Hypothalamus (tissue), 51 donors: ENCODE measurements at regions not wholly inside any gene's neighbourhood (a gene's known extent, or its start where the extent isn't known, plus 50 kb on each side); places are given as distances from the start of the nearest gene placed in this dataset.
"Not testable (repeated sequence)": the region's sequence is repeated elsewhere in the genome, so short reads cannot be mapped to it uniquely, and the experiment has no call there.

Experiments
- DNase-seq, 51 donors: peaks; one replicate each; lab custom pipeline; 2025; lab: John Stamatoyannopoulos, UW

DNA sequence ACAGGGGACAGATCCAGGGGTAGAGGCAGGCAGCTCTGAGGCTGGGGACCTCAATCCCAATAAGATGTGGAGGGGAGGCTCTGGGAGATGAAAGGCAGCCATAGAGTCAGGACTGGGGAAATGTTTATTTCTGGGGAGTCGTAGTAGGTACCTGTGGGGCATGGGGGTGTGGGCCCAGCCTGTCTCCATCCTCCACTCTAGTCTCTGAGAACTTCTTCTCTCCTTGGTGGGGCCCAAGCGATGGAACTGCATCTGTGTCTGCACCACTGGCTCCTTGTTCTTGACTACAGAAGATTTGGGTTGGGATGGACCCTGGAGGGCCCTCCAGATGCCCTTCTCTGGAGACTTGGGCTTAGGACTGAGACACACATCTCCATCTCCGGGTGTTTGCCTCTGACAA lies 953.9 kb upstream of the ZNF722 start:
- no peak for DNase-seq

DNA sequence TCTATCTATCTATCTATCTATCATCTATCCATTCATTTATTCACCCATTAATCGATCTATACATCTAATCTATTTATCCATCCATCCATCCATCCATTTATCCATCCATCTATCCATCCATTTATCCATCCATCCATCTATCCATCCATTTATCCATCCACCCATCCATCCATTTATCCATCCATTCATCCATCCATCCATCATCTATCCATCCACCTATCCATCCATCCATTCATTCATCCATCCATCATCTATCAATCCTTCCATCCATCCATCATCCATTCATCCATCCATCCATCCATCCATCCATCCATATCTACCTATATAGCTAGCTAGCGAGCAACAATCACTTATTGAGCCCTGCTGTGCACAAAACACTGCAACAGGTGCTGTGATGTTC lies 953.1 kb upstream of the ZNF722 start:
- no peak for DNase-seq

DNA sequence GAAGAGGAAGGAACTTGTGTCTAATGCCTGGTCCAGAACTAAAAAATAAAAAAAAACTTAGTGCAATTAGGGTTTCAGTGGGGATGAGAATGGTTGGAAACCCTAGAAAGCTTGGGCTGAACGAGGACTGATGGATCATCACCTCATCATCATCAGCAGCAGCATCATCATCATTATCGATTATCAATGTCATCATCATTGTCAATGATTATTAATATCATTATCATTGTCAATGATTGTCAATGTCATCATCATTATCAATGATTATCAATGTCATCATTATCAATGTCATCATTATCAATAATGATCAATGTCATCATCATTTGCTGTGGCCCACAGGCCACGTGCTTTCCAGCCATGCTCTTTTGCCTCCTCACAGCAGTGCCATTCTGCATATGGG lies 952.0 kb upstream of the ZNF722 start:
- DNase-seq: no peak

DNA sequence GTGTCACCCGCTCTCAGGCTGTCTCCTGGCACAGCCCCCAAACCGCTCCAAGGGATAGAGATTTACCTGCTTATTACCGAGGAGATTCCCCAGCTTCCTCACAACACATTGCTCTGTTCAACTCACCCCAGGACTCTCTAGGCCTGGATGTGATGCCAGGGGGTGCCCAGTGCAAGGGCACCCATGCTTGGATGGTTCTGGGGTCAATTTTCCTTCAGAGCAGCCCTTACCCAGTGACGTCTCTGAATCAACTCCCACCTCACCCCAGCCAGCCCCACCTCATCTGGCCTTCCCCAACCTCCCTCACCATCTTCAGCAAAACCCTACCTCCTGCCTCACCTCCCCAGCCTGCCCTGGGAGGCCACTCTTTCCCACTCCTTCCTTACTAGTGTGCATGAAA lies 951.6 kb upstream of the ZNF722 start:
- DNase-seq: no peak

DNA sequence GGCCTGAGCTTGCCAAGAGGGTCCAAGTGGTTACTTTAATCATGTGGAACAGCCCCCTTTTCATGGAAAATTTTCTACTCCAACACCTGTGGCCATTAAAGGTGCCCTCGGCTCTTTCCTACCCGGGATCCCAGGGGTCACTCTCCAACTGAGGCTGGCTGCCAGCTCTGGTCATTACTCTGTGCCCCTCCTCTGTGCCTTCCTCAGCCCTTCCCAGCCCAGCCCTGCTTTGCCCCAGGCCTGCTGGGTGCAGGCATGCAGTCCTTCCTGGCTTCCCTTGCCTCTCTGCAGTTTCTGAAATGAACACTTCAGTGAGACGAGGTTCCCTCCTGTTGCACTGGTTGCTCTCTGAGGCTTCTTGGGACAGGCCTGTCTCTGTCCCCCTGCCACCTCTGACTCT lies 951.1 kb upstream of the ZNF722 start:
- DNase-seq: no peak

DNA sequence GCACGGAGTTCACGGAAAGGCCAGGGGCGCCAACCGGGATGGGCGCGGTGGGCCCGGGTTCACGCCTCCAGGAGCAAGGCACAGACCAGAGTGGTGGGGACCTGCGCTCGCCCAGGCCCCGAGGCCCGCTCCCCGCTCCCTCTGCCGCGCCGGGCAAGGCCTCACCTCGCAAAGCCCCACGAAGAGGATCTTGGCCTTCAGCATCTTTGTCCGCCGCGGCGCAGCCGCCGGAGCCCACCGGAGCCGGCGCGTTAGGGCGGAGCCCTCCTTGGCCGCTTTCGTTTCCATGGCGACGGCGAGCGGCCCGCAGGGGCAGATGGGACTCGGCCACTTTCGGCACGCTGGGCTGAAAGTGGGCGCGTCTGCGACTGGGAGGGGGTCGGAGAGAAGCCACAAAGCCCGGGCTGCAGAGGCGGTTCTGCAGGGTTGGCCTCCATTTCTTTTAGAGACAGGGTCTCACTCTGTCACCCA lies 944.4 kb upstream of the ZNF722 start:
- DNase-seq: no peak

DNA sequence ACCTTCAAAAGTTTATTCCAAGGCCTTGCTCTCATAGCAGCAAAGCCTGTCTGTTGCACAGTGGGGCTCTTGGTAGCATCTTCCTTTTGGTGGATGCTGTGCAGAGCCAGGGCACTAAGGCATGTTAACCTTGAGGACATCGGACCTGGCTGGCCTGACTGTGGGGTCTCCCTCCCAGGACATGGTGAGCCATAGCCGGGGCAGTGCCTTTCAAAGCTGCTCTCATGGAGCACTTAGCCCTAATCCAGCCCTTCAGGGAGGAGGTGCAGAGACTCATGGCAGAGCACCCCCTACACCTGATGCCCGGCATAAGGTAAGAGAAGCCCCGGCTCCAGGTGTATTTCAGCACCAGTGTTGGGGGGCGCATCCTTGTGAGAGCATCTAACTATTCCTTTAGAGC lies 941.4 kb upstream of the ZNF722 start:
- no peak for DNase-seq

DNA sequence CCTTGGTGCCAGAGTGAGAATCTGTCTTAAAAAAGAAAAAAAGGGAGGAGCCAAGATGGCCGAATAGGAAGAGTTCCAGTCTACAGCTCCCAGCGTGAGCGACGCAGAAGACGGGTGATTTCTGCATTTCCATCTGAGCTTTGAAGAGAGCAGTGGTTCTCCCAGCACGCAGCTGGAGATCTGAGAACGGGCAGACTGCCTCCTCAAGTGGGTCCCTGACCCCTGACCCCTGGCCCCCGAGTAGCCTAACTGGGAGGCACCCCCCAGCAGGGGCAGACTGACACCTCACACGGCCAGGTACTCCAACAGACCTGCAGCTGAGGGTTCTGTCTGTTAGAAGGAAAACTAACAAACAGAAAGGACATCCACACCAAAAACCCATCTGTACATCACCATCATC lies 937.9 kb upstream of the ZNF722 start:
- not testable (repeated sequence) for DNase-seq

DNA sequence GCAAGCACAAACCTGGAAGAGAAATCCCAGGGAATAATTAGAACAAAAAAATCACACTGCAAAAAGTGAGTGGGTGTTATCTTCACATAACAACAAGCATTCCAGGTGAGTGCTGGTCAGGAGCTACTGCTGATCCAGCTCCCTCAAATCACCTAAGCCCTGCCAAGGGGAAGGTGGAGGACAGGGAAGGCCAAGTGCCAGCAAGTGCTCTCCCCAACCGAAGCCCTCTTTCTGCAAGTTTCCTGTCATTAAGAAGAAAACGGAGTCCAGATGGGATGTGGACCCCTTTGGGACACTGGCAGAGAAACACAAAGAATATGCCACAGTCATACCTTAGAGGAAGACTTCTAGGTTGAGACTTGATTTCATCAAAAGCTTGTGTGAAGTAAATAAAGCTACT lies 933.0 kb upstream of the ZNF722 start:
- DNase-seq: no peak

DNA sequence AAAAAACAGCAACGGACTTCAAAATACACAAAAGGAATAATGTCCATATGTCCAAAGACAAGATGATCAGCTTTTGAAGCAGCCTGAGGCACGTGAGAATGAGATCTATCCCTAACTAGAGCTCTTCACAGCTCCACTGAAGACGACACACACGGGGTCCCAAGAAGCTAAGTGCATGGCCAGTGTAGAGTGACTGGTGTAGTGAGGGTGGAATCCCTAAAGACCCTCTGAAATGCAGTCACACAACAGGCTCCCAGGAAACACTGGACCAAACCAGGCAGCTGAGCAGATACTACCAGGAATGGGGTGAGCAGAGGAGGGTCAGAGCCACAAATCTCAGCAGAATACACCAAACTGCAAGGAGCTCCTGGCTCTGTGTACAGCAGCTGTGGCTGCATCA lies 932.4 kb upstream of the ZNF722 start:
- not testable (repeated sequence) for DNase-seq

DNA sequence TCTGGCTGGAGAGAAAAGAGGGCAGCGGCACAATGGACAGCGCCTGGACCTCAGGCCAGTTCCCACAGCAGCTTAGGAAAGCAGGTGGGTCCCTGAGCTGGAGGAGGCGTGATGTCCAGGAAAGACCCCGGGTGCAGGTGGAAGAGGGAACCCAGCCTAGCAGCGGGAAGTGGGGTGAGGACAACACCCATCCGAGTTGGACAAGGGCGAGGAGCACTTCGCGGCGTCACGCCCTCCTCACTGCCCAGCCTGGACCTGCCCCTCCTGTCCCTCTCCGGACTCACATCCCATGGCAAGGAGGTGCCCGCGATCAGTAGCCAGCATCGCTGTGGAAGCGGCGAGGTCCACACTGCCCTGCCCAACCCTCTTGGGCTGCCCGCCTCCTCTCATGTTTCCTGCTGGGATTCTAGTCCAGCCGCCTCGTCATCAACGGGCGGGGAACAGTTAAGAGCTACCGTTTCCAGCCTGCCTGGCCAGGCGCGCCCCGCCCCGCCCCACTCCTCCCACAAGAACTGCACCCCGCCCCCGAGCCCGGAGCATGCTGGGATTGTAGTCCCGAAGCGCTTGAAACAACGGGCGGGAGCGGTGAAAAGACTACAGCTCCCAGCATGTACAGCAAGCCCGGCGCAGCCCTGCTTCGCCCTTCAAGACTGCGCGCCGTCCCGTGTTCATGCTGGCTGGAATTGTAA lies 930.6 kb upstream of the ZNF722 start:
- DNase-seq: peak in 3 of 51 donors; percentile 3 to 5 (median 5)

DNA sequence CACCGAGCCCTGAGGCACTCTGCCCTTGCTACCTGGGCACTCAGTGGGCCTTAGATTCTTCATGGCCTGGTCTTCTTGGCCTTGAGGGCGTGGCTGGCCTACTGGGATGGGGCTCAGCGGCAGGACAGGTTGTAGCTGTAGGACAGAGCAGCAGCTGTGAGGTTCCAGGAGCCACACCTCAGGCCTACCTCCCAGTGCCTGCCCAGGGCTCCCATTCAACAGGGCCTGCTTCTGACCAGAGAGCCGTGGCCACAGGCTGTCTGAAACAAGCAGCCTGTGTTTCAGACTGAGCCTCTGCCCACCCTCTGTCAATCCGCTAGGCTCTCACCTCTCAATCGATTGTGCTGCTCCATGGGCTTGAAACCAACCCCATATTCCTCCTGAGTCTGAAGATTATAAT lies 928.0 kb upstream of the ZNF722 start:
- DNase-seq: no peak

DNA sequence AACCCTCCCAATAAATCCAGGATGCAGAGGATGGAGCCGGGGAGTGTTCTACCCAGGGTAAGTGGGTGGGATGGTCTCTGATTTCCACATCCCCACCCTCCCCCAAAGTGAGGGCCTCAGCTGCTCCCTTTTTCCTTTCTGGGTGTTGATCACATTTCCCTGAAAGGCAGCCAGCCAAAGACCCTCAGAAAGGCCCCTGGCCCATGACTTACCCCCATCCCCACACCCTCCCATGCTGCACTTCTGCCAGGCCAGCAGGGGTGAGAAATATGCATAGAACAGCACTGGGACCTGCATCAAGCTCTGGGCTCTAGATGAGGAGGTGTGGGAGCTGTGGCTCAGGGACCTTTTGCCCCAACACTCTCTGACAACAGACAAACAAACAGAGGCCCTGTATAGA lies 927.3 kb upstream of the ZNF722 start:
- no peak for DNase-seq

DNA sequence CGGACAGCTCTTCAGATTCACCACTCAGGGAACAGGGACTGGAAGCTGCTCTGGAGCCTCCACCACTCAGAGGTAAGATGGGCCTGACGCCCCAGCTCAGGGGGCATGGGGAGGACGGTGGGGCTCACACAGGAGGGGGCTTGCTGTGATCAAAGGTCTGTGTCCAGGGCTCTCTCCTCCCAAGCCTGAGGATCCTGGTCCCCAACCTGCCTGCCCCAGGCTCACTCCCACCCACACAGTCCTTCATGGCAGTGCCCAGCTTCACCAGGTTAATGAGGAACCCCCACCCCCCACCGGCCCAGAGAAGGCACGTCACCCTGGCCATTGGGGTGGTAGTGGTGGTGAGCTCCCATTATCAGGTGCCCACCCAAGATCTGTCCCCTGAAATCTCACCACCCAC lies 926.7 kb upstream of the ZNF722 start:
- no peak for DNase-seq

DNA sequence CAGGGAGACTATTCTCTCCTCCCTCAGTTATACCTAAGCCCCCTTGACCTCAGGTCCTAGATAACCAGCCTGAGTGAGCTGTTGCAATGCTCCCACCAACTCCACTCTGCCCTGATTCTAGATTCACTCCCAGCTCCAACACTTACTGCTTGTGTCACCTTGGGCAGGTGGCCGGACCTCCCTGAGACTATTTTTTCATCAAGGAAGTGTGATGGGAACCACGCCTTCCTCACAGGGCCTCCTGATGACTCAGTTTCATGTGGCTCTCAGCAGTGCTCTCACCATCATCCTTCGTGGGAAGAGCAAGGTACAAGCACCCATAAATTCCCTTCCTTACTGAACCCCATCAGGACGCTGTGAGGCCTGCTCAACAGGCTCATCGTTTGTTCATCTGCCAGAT lies 925.8 kb upstream of the ZNF722 start:
- no peak for DNase-seq

DNA sequence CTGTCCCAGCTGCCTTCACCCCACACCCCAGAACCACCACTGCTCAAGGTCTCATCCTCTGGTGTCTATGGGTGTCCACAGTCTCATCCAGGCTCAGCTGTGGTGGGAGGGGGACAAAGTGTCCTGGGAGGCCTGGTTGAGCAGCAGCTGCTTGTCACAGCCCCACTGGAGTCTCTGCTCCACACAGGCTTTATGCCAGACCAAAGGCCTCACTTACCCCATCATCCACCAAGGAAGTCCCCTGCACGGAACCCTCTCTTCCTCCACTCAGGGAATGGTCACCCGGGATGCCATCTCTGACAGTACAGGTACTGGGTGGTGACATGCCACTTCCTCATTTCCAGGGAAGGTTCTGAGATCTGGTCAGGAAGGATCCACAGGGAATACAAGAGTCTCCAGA lies 925.4 kb upstream of the ZNF722 start:
- DNase-seq: no peak

DNA sequence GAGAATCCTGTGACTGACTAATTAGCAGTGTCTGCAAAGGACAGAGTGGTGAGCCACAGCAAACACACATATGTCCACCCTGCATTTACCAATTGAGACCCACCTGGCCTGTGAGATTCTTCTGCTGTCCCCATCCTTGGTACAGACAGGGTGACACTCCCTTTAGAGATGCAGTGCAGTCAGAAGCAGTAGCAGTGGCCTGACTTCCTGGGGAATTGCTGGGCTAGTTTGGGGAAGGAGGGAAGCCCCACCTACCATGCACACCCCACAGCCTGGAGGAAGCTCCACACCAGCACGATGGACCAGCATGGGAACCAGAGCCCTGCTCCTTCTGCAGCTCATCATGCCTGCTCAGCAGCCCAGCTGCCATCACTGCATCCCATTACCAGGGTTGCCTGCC lies 924.9 kb upstream of the ZNF722 start:
- no peak for DNase-seq

DNA sequence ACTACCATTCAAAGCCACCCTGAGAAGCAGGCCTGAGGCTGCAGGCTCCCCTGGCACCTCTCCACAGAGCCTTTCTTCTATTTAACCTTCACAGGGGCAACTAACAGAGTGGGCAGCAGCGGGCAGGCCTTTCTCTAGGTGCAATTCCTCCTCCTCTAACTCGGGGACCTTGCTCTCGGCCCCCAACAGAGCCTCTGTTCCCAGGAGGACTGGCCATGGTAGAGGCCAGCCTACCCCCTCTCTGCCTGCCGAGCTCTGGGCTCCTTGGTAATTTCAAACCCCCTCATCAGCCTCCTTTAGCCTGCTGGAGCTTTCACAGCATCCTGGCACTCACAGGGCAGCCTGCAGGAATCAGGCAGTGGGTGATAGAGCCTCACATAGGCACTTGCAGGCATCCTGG lies 920.8 kb upstream of the ZNF722 start:
- DNase-seq: no peak

DNA sequence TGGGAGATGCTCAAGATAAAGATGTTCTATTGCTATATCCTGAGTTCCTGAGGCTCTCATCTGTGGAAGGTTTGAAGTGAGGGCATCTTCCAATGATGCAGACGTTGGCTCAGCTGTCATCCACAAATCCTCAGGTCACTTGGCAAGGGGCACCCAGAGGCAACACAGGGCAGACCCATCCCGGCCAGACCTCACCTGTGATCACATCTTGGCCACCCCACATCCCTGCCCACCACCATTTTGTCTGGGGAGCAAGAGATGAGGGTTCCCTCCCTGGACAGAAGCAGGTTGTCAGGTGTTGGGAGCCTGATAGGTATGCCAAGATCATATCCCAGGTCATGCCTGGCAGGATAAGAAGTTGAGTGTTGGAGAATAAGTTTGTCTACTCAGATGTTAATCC lies 918.2 kb upstream of the ZNF722 start:
- no peak for DNase-seq

DNA sequence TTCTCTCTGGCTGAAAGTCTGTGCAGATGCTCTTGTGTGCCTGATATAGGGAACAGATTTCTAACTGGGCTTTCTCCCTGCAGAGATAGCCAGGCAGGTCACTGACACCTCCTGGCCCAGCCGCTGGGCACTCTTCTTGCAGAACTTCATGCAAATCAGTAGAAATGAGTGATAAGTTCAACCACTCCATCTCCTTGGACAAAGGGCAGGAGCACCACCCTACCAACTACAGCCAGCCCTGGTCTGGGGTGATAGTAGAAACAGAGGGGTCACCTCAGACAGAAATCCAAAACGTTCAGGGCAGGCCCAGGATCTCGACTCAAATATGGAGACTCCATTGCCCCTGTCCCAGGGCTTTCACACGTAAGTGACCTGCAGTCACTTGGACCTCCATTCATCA lies 917.8 kb upstream of the ZNF722 start:
- no peak for DNase-seq

DNA sequence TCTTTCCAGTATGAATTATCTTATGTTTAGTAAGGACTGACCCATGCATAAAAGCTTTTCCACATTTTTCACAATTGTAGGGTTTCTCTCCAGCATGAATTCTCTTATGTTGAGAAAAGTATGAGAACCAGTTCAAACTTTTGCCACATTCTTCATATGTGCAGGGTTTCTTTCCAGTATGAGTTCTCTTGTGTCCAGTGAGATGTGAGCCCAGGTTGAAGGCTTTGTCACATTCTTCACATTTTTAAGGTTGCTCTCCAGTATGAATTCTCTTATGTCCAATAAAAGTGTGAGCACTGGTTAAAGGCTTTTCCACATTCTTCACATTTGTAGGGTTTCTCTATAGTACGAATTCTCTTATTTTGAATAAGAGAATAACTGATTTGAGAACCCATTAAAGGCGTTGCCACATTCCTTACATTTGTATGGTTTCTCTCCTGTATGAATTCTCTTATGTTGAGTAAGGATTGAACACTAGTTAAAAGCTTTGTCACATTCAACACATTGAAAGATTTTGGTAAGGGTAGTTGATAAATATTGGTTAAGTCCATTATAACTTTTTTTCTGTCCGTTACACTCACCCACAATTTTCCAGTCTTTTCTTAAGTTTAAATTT lies 911.0 kb upstream of the ZNF722 start:
- DNase-seq: no peak

DNA sequence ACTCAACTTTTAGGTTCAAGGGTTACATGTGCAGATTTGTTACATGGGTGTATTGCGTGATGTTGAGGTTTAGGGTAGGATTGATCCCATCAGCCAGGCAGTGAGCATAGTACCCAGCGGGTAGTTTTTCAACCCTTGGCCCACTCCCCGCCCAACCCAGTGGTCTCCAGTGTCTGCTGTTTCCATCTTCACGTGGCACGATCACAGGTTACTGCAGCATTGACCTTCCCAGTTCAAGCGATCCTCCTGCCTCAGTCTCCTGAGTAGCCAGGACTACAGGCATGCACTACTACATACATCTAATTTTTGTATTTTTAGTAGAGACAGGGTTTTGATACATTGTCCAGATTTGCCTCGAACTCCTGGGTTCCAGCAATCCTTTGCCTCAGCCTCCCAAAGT lies 905.7 kb upstream of the ZNF722 start:
- DNase-seq: no peak

DNA sequence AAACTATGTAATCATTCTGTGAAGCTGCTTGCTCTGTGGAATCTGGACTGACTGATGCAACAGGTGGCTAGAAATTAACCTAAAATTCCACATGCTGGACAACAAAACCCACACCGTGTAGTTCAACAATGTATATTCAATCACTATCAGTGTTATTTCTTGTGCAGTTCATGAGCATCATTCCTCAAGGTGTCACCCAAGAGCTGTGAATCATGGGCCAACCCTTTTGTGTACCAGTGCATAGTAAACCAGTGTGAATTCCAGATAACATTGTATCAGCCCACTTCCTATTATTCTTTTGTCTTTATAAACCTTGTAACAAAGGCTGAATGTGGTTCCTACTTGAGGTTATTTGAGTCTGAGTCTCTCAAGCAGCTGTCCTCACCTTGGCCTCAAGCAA lies 905.2 kb upstream of the ZNF722 start:
- no peak for DNase-seq
